Progenitor cell of endocrine pancreas (in vitro differentiated cells): ENCODE measurements at regions not wholly inside any gene's neighbourhood (a gene's known extent, or its start where the extent isn't known, plus 50 kb on each side); places are given as distances from the start of the nearest gene placed in this dataset.

Experiments used
- DNase-seq: peaks from one replicate; pipeline ENCODE4 v3.0.0; 2021; ENCODE audit warnings: low spot score; ENCODE audit not compliant: unreplicated experiment
- H3K27ac Mint-ChIP-seq: 2 replicates; pipeline ENCODE4 v1.8.0; 2021; ENCODE audit warnings: mild to moderate bottlenecking, moderate library complexity, mixed read lengths
- H3K27me3 Mint-ChIP-seq: 2 replicates; pipeline ENCODE4 v1.8.0; 2021; ENCODE audit warnings: mixed read lengths
- H3K36me3 Mint-ChIP-seq: 2 replicates; pipeline ENCODE4 v1.8.0; 2022; ENCODE audit warnings: mixed read lengths; ENCODE audit not compliant: insufficient read depth
- H3K4me1 Mint-ChIP-seq: 2 replicates; pipeline ENCODE4 v1.8.0; 2021; ENCODE audit warnings: low read depth, mixed read lengths
- H3K4me3 Mint-ChIP-seq: 2 replicates; pipeline ENCODE4 v1.8.0; 2021; ENCODE audit warnings: low read depth, mild to moderate bottlenecking, moderate library complexity, mixed read lengths
- H3K9me3 Mint-ChIP-seq: 2 replicates; pipeline ENCODE4 v1.8.0; 2021; ENCODE audit warnings: low read depth, mixed read lengths
- CTCF ChIP-seq: fragments of 200-600 bp; sonication (generic); IDR thresholded peaks from one replicate; pipeline ENCODE4 v1.5.0; 2021; ENCODE audit warnings: antibody characterized with exemption, mild to moderate bottlenecking; ENCODE audit not compliant: unreplicated experiment

DNA sequence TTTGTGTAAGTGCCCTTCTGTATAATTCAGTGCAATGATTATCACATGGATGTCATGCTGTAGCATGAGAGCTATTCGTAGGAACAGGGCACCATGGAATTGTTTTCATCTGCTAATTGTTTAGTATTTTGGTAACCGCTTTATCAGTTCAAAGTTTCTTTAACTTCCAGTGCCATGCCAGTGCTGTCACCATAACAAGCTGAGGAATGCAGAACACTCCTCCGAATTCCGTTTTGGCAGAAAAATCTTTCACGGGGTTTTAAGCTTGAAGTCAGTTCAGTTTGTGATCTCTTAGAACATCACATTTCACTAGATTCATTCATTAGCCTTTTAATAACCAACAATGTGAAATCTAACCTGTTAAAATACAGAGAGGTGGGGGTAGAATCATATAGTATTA lies 117.2 kb upstream of the SEMA3C start:
- Mint-ChIP-seq H3K27ac (no peak overlapping the region), H3K4me1 (no peaks in the 10 kb centered on the region), H3K4me3 (no peak overlapping the region), H3K36me3 (no peaks in the 10 kb centered on the region), H3K27me3 (no peaks in the 10 kb centered on the region), H3K9me3 (no peaks in the 10 kb centered on the region)
- DNase-seq: no peak
- no peak for TF ChIP-seq CTCF

GRCh38 chr7:81031996-81032395 lies 113.1 kb upstream of the SEMA3C start:
- Mint-ChIP-seq H3K9me3 (no peaks in the 10 kb centered on the region), H3K4me1 (no peaks in the 10 kb centered on the region), H3K27me3 (no peaks in the 10 kb centered on the region), H3K4me3 (no peak overlapping the region), H3K36me3 (no peaks in the 10 kb centered on the region), H3K27ac (no peak overlapping the region)
- no peak for TF ChIP-seq CTCF
- no peak for DNase-seq

GRCh38 chr7:81031243-81031642 lies 112.4 kb upstream of the SEMA3C start:
- no peak for TF ChIP-seq CTCF
- DNase-seq: no peak
- Mint-ChIP-seq H3K27me3 (no peaks in the 10 kb centered on the region), H3K4me3 (no peak overlapping the region), H3K27ac (no peak overlapping the region), H3K9me3 (no peaks in the 10 kb centered on the region), H3K4me1 (no peaks in the 10 kb centered on the region), H3K36me3 (no peaks in the 10 kb centered on the region)

- no peak overlapping the region for H3K4me3 Mint-ChIP-seq
- H3K9me3 Mint-ChIP-seq: no peaks in the 10 kb centered on the region
- H3K36me3 Mint-ChIP-seq: no peaks in the 10 kb centered on the region
These were observed 111.6 kb upstream of the SEMA3C start for GRCh38 chr7:81030472-81030871.

GRCh38 chr7:81029511-81029910 lies 110.7 kb upstream of the SEMA3C start:
- TF ChIP-seq CTCF: no peak
- H3K4me3 Mint-ChIP-seq: no peak overlapping the region
- H3K27ac Mint-ChIP-seq: no peak overlapping the region
- H3K27me3 Mint-ChIP-seq: no peaks in the 10 kb centered on the region
- no peaks in the 10 kb centered on the region for H3K36me3 Mint-ChIP-seq
- no peaks in the 10 kb centered on the region for H3K9me3 Mint-ChIP-seq
- DNase-seq: no peak
- H3K4me1 Mint-ChIP-seq: no peaks in the 10 kb centered on the region

More at GRCh38 chr7:81030472-81030871, 111.6 kb upstream of the SEMA3C start:
- no peak for TF ChIP-seq CTCF
- Mint-ChIP-seq H3K4me1 (no peaks in the 10 kb centered on the region), H3K27ac (no peak overlapping the region), H3K27me3 (no peaks in the 10 kb centered on the region)
- DNase-seq: no peak
